Dermis blood vessel endothelial cell (primary cell): ENCODE measurements at regions not wholly inside any gene's neighbourhood (a gene's known extent, or its start where the extent isn't known, plus 50 kb on each side); places are given as distances from the start of the nearest gene placed in this dataset.
"Not testable (repeated sequence)": the region's sequence is repeated elsewhere in the genome, so short reads cannot be mapped to it uniquely, and the experiment has no call there.

ENCODE experiments used
- DNase-seq: peaks from one replicate; pipeline ENCODE4 v3.0.0; 2010

GRCh38 chr5:118603278-118603677 lies 385.1 kb downstream of the DTWD2 start:
- DNase-seq = no peak

GRCh38 chr5:118598311-118598710 lies 390.0 kb downstream of the DTWD2 start:
- no peak for DNase-seq

- DNase-seq = no peak
Observed at GRCh38 chr5:118597543-118597942, 390.8 kb downstream of the DTWD2 start.

GRCh38 chr5:118596255-118596654 lies 392.1 kb downstream of the DTWD2 start:
- no peak for DNase-seq

GRCh38 chr5:118593003-118593328 lies 395.4 kb downstream of the DTWD2 start:
- DNase-seq = no peak

GRCh38 chr5:118592229-118593002 lies 395.9 kb downstream of the DTWD2 start:
- no peak for DNase-seq

- no peak for DNase-seq
Observed at GRCh38 chr5:118590806-118591205, 397.5 kb downstream of the DTWD2 start.

- no peak for DNase-seq
Observed at GRCh38 chr5:118580949-118581348, 407.4 kb downstream of the DTWD2 start.

- no peak for DNase-seq
Observed at GRCh38 chr5:118578093-118578492, 410.3 kb downstream of the DTWD2 start.

GRCh38 chr5:118577621-118578020 lies 410.7 kb downstream of the DTWD2 start:
- DNase-seq = no peak

GRCh38 chr5:118570276-118570675 lies 418.1 kb downstream of the DTWD2 start:
- not testable (repeated sequence) for DNase-seq

- DNase-seq = not testable (repeated sequence)
Observed at GRCh38 chr5:118569596-118569995, 418.8 kb downstream of the DTWD2 start.

GRCh38 chr5:118565335-118565971 lies 422.9 kb downstream of the DTWD2 start:
- DNase-seq = no peak

- DNase-seq = no peak
Observed at GRCh38 chr5:118561971-118562370, 426.4 kb downstream of the DTWD2 start.

GRCh38 chr5:118561235-118561634 lies 427.1 kb downstream of the DTWD2 start:
- no peak for DNase-seq

- DNase-seq = no peak
Observed at GRCh38 chr5:118558871-118559270, 429.5 kb downstream of the DTWD2 start.

GRCh38 chr5:118557251-118557661 lies 431.1 kb downstream of the DTWD2 start:
- DNase-seq = no peak

GRCh38 chr5:118556792-118557191 lies 431.6 kb downstream of the DTWD2 start:
- DNase-seq = no peak

- no peak for DNase-seq
Observed at GRCh38 chr5:118555727-118556126, 432.6 kb downstream of the DTWD2 start.

GRCh38 chr5:118554981-118555380 lies 433.4 kb downstream of the DTWD2 start:
- DNase-seq = no peak

GRCh38 chr5:118554241-118554640 lies 434.1 kb downstream of the DTWD2 start:
- no peak for DNase-seq

- DNase-seq = no peak
Observed at GRCh38 chr5:118553662-118554061, 434.7 kb downstream of the DTWD2 start.

GRCh38 chr5:118552731-118553360 lies 435.5 kb downstream of the DTWD2 start:
- no peak for DNase-seq

GRCh38 chr5:118552146-118552545 lies 436.2 kb downstream of the DTWD2 start:
- no peak for DNase-seq
